ENCODE measurements at regions not wholly inside any gene's neighbourhood (a gene's known extent, or its start where the extent isn't known, plus 50 kb on each side); places are given as distances from the start of the nearest gene placed in this dataset.

DNA sequence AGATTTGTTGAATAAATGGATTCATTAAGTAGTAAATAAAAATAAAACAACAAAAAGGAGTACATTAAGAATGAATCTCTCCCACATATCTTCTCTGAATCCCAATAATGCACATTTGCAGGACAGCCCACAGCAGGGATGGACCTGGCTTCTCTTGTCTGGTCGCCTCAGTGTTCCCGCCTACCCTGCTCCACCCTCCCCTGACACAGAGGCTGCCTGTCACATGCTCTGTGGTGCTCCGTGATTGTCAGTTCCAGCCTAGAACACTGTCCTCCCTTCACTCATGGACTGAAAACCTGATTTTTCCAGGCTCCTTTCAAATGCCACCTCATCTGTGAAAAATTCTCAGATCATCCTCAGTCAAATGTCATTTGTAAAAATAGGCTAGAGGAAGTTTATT lies 94.5 kb upstream of the GPR12 start:
- TF ChIP-seq POLR2AphosphoS5 (IDR thresholded peaks at IDR 0.05): no peak
- TF ChIP-seq, protein P1, sequence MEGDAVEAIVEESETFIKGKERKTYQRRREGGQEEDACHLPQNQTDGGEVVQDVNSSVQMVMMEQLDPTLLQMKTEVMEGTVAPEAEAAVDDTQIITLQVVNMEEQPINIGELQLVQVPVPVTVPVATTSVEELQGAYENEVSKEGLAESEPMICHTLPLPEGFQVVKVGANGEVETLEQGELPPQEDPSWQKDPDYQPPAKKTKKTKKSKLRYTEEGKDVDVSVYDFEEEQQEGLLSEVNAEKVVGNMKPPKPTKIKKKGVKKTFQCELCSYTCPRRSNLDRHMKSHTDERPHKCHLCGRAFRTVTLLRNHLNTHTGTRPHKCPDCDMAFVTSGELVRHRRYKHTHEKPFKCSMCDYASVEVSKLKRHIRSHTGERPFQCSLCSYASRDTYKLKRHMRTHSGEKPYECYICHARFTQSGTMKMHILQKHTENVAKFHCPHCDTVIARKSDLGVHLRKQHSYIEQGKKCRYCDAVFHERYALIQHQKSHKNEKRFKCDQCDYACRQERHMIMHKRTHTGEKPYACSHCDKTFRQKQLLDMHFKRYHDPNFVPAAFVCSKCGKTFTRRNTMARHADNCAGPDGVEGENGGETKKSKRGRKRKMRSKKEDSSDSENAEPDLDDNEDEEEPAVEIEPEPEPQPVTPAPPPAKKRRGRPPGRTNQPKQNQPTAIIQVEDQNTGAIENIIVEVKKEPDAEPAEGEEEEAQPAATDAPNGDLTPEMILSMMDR (IDR thresholded peaks at IDR 0.05): no peak
